ENCODE measurements at regions not wholly inside any gene's neighbourhood (a gene's known extent, or its start where the extent isn't known, plus 50 kb on each side); places are given as distances from the start of the nearest gene placed in this dataset.

- TF ChIP-seq RFX5 (IDR thresholded peaks at IDR 0.05; ENCODE audit: low read depth, low read length), result no peak
- TF ChIP-seq POLR2AphosphoS5 (IDR thresholded peaks at IDR 0.05; ENCODE audit: low read length), result no peak
- TF ChIP-seq CTCF (IDR thresholded peaks at IDR 0.05 in 2 of 3, conservative IDR thresholded peaks at IDR 0.05 in 1 of 3; ENCODE audit: control insufficient read depth in 2 of 3, extremely low read depth in 1 of 3, insufficient read depth in 1 of 3, low read depth in 3 of 3, low read length in 3 of 3), result no peak
These were observed 111.2 kb downstream of the CAPZA3 start for GRCh38 chr12:18849080-18849479.

All from GM12878 (cell line).